DOHH2 (cell line): ENCODE measurements at regions not wholly inside any gene's neighbourhood (a gene's known extent, or its start where the extent isn't known, plus 50 kb on each side); places are given as distances from the start of the nearest gene placed in this dataset.

ENCODE experiments used
- CTCF ChIP-seq: fragments of 200-600 bp; sonication (generic); IDR thresholded peaks from one replicate; pipeline ENCODE4 v1.5.1; 2014; ENCODE audit warnings: antibody characterized with exemption, mild to moderate bottlenecking, low read depth, low read length; ENCODE audit not compliant: poor library complexity, severe bottlenecking
- EZH2phosphoT487 ChIP-seq: fragments of 200-600 bp; sonication (generic); IDR thresholded peaks from 2 replicates; pipeline ENCODE4 v1.6.1; 2017; ENCODE audit warnings: borderline replicate concordance, mild to moderate bottlenecking, antibody characterized with exemption, low read length, moderate library complexity, mixed read lengths

GRCh38 chr5:105745111-105745510 is 1925.6 kb downstream of the EFNA5 start:
- TF ChIP-seq CTCF (no peak), EZH2phosphoT487 (no peak)
